Effector memory CD4-positive, alpha-beta T cell (primary cell): ENCODE measurements at regions not wholly inside any gene's neighbourhood (a gene's known extent, or its start where the extent isn't known, plus 50 kb on each side); places are given as distances from the start of the nearest gene placed in this dataset.

Experiments
- DNase-seq, 3 donors: peaks; one replicate each; pipeline ENCODE4 v3.0.0-alpha.2; 2020
- H3K27ac ChIP-seq: 2 replicates; pipeline ENCODE4 v1.7.0; 2013; ENCODE audit warnings: mild to moderate bottlenecking, low read length, moderate library complexity; ENCODE audit not compliant: insufficient read depth, poor library complexity, severe bottlenecking
- H3K27me3 ChIP-seq: replicated peaks from 2 replicates; pipeline ENCODE4 v1.7.0; 2013; ENCODE audit warnings: mild to moderate bottlenecking, low read length; ENCODE audit not compliant: insufficient read depth, control insufficient read depth, poor library complexity, severe bottlenecking
- H3K36me3 ChIP-seq: 2 replicates; pipeline ENCODE4 v1.7.0; 2013; ENCODE audit warnings: mild to moderate bottlenecking, low read length, moderate library complexity; ENCODE audit not compliant: control insufficient read depth, insufficient read depth
- H3K4me1 ChIP-seq: 2 replicates; pipeline ENCODE4 v1.7.0; 2013; ENCODE audit warnings: low read length, mild to moderate bottlenecking; ENCODE audit not compliant: control insufficient read depth, insufficient read depth, poor library complexity, severe bottlenecking
- H3K4me3 ChIP-seq: 2 replicates; pipeline ENCODE4 v1.7.0; 2013; ENCODE audit warnings: low read length, low read depth, mild to moderate bottlenecking; ENCODE audit not compliant: insufficient read depth, poor library complexity, severe bottlenecking
- H3K9me3 ChIP-seq: 2 replicates; pipeline ENCODE4 v1.7.0; 2013; ENCODE audit warnings: mild to moderate bottlenecking, low read length, moderate library complexity; ENCODE audit not compliant: control insufficient read depth

- Histone ChIP-seq H3K4me1 (no peaks in the 10 kb centered on the region), H3K9me3 (no peaks in the 10 kb centered on the region), H3K27ac (no peak overlapping the region), H3K27me3 (no peaks in the 10 kb centered on the region), H3K4me3 (no peak overlapping the region), H3K36me3 (no peaks in the 10 kb centered on the region)
- DNase-seq: no peak
Measured at GRCh38 chr2:14123436-14124103, 508.9 kb upstream of the LRATD1 start.

- no peak overlapping the region for H3K27ac ChIP-seq
Measured at GRCh38 chr2:14125624-14126293, 506.8 kb upstream of the LRATD1 start.

GRCh38 chr2:14126846-14127245 is 505.7 kb upstream of the LRATD1 start:
- Histone ChIP-seq H3K27me3 (no peaks in the 10 kb centered on the region), H3K27ac (no peak overlapping the region), H3K4me1 (no peaks in the 10 kb centered on the region), H3K4me3 (no peak overlapping the region), H3K36me3 (no peaks in the 10 kb centered on the region), H3K9me3 (no peaks in the 10 kb centered on the region)
- DNase-seq: no peak

More at GRCh38 chr2:14125624-14126293, 506.8 kb upstream of the LRATD1 start:
- no peak for DNase-seq
- no peaks in the 10 kb centered on the region for H3K36me3 ChIP-seq
- no peaks in the 10 kb centered on the region for H3K27me3 ChIP-seq
- H3K9me3 ChIP-seq: no peaks in the 10 kb centered on the region
- H3K4me1 ChIP-seq: no peaks in the 10 kb centered on the region
- H3K4me3 ChIP-seq: no peak overlapping the region

GRCh38 chr2:14127765-14128164 is 504.8 kb upstream of the LRATD1 start:
- DNase-seq: no peak
- H3K4me3 ChIP-seq: no peak overlapping the region
- no peaks in the 10 kb centered on the region for H3K9me3 ChIP-seq
- H3K4me1 ChIP-seq: no peaks in the 10 kb centered on the region
- H3K27me3 ChIP-seq: no peaks in the 10 kb centered on the region
- H3K27ac ChIP-seq: no peak overlapping the region
- no peaks in the 10 kb centered on the region for H3K36me3 ChIP-seq

GRCh38 chr2:14132386-14132785 is 500.1 kb upstream of the LRATD1 start:
- H3K4me3 ChIP-seq: no peak overlapping the region
- no peaks in the 10 kb centered on the region for H3K9me3 ChIP-seq
- no peaks in the 10 kb centered on the region for H3K27me3 ChIP-seq
- H3K27ac ChIP-seq: no peak overlapping the region
- H3K36me3 ChIP-seq: no peaks in the 10 kb centered on the region
- H3K4me1 ChIP-seq: no peaks in the 10 kb centered on the region
- no peak for DNase-seq

GRCh38 chr2:14134771-14135170 is 497.7 kb upstream of the LRATD1 start:
- no peak for DNase-seq
- no peaks in the 10 kb centered on the region for H3K9me3 ChIP-seq
- H3K4me1 ChIP-seq: no peaks in the 10 kb centered on the region
- H3K4me3 ChIP-seq: no peak overlapping the region
- no peaks in the 10 kb centered on the region for H3K36me3 ChIP-seq
- no peak overlapping the region for H3K27ac ChIP-seq
- no peaks in the 10 kb centered on the region for H3K27me3 ChIP-seq

- Histone ChIP-seq H3K27ac (no peak overlapping the region), H3K4me3 (no peak overlapping the region), H3K4me1 (no peaks in the 10 kb centered on the region), H3K9me3 (no peaks in the 10 kb centered on the region), H3K27me3 (no peaks in the 10 kb centered on the region), H3K36me3 (no peaks in the 10 kb centered on the region)
- no peak for DNase-seq
Measured at GRCh38 chr2:14136030-14136429, 496.5 kb upstream of the LRATD1 start.

- no peak for DNase-seq
- Histone ChIP-seq H3K27ac (no peak overlapping the region), H3K27me3 (no peaks in the 10 kb centered on the region), H3K9me3 (no peaks in the 10 kb centered on the region), H3K36me3 (no peaks in the 10 kb centered on the region), H3K4me3 (no peak overlapping the region), H3K4me1 (no peaks in the 10 kb centered on the region)
Measured at GRCh38 chr2:14137643-14138042, 494.9 kb upstream of the LRATD1 start.

GRCh38 chr2:14140009-14140550 is 492.4 kb upstream of the LRATD1 start:
- DNase-seq: no peak
- no peaks in the 10 kb centered on the region for H3K4me1 ChIP-seq
- H3K4me3 ChIP-seq: no peak overlapping the region
- no peaks in the 10 kb centered on the region for H3K36me3 ChIP-seq
- no peak overlapping the region for H3K27ac ChIP-seq
- H3K9me3 ChIP-seq: no peaks in the 10 kb centered on the region
- H3K27me3 ChIP-seq: no peaks in the 10 kb centered on the region

GRCh38 chr2:14143435-14143834 is 489.1 kb upstream of the LRATD1 start:
- no peaks in the 10 kb centered on the region for H3K4me1 ChIP-seq
- no peak overlapping the region for H3K4me3 ChIP-seq
- H3K27me3 ChIP-seq: no peaks in the 10 kb centered on the region
- DNase-seq: no peak
- no peak overlapping the region for H3K27ac ChIP-seq
- H3K9me3 ChIP-seq: no peaks in the 10 kb centered on the region
- no peaks in the 10 kb centered on the region for H3K36me3 ChIP-seq
